Osteoblast (primary cell): ENCODE measurements at regions not wholly inside any gene's neighbourhood (a gene's known extent, or its start where the extent isn't known, plus 50 kb on each side); places are given as distances from the start of the nearest gene placed in this dataset.

Experiments
- DNase-seq: peaks from one replicate; pipeline ENCODE4 v3.0.0; 2011; ENCODE audit warnings: low spot score, mixed read lengths; ENCODE audit not compliant: insufficient read length; ENCODE audit errors: missing footprints
- H2AFZ ChIP-seq: 2 replicates; pipeline ENCODE4 v1.6.0; 2011; ENCODE audit warnings: mild to moderate bottlenecking, low read length
- H3K27ac ChIP-seq: 2 replicates; pipeline ENCODE4 v1.5.1; 2011; ENCODE audit warnings: mild to moderate bottlenecking, low read depth, low read length, moderate library complexity
- H3K27me3 ChIP-seq: 2 replicates; pipeline ENCODE4 v1.6.0; 2012; ENCODE audit warnings: mild to moderate bottlenecking, control low read depth, inconsistent platforms, low read length, moderate library complexity; ENCODE audit not compliant: insufficient read depth
- H3K36me3 ChIP-seq: 2 replicates; pipeline ENCODE4 v1.5.1; 2011; ENCODE audit warnings: mild to moderate bottlenecking, low read length, control low read depth, moderate library complexity; ENCODE audit not compliant: insufficient read depth
- H3K4me1 ChIP-seq: 2 replicates; pipeline ENCODE4 v1.5.1; 2011; ENCODE audit warnings: mild to moderate bottlenecking, low read length, control low read depth, moderate library complexity; ENCODE audit not compliant: insufficient read depth
- H3K4me2 ChIP-seq: 2 replicates; pipeline ENCODE4 v1.6.0; 2011; ENCODE audit warnings: mild to moderate bottlenecking, low read length; ENCODE audit not compliant: insufficient read depth
- H3K4me3 ChIP-seq: fragments of 200-600 bp; sonication (generic); 3 replicates; pipeline ENCODE4 v1.5.1; 2012; ENCODE audit warnings: mild to moderate bottlenecking, low read length, inconsistent platforms; ENCODE audit not compliant: insufficient read depth
- H3K79me2 ChIP-seq: 2 replicates; pipeline ENCODE4 v1.6.0; 2012; ENCODE audit warnings: mild to moderate bottlenecking, low read length, control low read depth, inconsistent platforms; ENCODE audit not compliant: insufficient read depth
- H3K9me3 ChIP-seq: 2 replicates; pipeline ENCODE4 v1.5.1; 2011; ENCODE audit warnings: low read depth, low read length, control low read depth
- H4K20me1 ChIP-seq: 2 replicates; pipeline ENCODE4 v1.6.0; 2012; ENCODE audit warnings: mild to moderate bottlenecking, low read length, control low read depth; ENCODE audit not compliant: insufficient read depth
- CTCF ChIP-seq: IDR thresholded peaks from 2 replicates; pipeline ENCODE4 v1.5.1; 2011; ENCODE audit warnings: mild to moderate bottlenecking, low read depth, low read length, moderate library complexity; ENCODE audit errors: extremely low read depth

- Histone ChIP-seq H3K79me2 (no peaks in the 10 kb centered on the region), H2AFZ (no peak overlapping the region), H3K27ac (no peak overlapping the region), H3K9me3 (no peaks in the 10 kb centered on the region), H3K4me2 (peak overlapping the region; percentile 26), H3K27me3 (no peaks in the 10 kb centered on the region), H4K20me1 (no peaks in the 10 kb centered on the region), H3K4me3 (no peak overlapping the region), H3K4me1 (peaks cover 4% of the 10 kb centered on the region), H3K36me3 (no peaks in the 10 kb centered on the region)
- TF ChIP-seq CTCF, result no peak
- peak; percentile 61 for DNase-seq
Observed at GRCh38 chr4:152243896-152244595, 291.8 kb downstream of the FBXW7 start.

GRCh38 chr4:152243206-152243605 lies 292.7 kb downstream of the FBXW7 start:
- Histone ChIP-seq H2AFZ (no peak overlapping the region), H3K27ac (no peak overlapping the region), H3K4me2 (no peak overlapping the region), H4K20me1 (no peaks in the 10 kb centered on the region), H3K4me1 (peaks cover 4% of the 10 kb centered on the region), H3K36me3 (no peaks in the 10 kb centered on the region), H3K4me3 (no peak overlapping the region), H3K27me3 (no peaks in the 10 kb centered on the region), H3K9me3 (no peaks in the 10 kb centered on the region), H3K79me2 (no peaks in the 10 kb centered on the region)
- TF ChIP-seq CTCF, result no peak
- DNase-seq, result no peak

GRCh38 chr4:152240232-152240631 lies 295.7 kb downstream of the FBXW7 start:
- Histone ChIP-seq H3K27ac (no peak overlapping the region), H3K4me2 (no peak overlapping the region), H4K20me1 (no peaks in the 10 kb centered on the region), H3K36me3 (no peaks in the 10 kb centered on the region), H3K4me3 (no peak overlapping the region), H3K4me1 (peaks cover 4% of the 10 kb centered on the region), H3K9me3 (no peaks in the 10 kb centered on the region), H3K79me2 (no peaks in the 10 kb centered on the region), H2AFZ (no peak overlapping the region), H3K27me3 (no peaks in the 10 kb centered on the region)
- no peak for TF ChIP-seq CTCF
- DNase-seq, result no peak

GRCh38 chr4:152239216-152239615 lies 296.7 kb downstream of the FBXW7 start:
- Histone ChIP-seq H2AFZ (no peak overlapping the region), H4K20me1 (no peaks in the 10 kb centered on the region), H3K27me3 (no peaks in the 10 kb centered on the region), H3K36me3 (no peaks in the 10 kb centered on the region), H3K4me1 (peaks cover 4% of the 10 kb centered on the region), H3K27ac (no peak overlapping the region), H3K9me3 (no peaks in the 10 kb centered on the region), H3K4me3 (no peak overlapping the region), H3K4me2 (no peak overlapping the region), H3K79me2 (no peaks in the 10 kb centered on the region)
- no peak for TF ChIP-seq CTCF
- DNase-seq, result no peak
